ENCODE measurements at regions not wholly inside any gene's neighbourhood (a gene's known extent, or its start where the extent isn't known, plus 50 kb on each side); places are given as distances from the start of the nearest gene placed in this dataset.

- no peak for DNase-seq (ENCODE audit: low spot score)
Observed at GRCh38 chr1:168964478-168964877, 142.0 kb upstream of the ATP1B1 start.

GRCh38 chr1:168966217-168966616 lies 140.3 kb upstream of the ATP1B1 start:
- DNase-seq (ENCODE audit: low spot score), result no peak

DNA sequence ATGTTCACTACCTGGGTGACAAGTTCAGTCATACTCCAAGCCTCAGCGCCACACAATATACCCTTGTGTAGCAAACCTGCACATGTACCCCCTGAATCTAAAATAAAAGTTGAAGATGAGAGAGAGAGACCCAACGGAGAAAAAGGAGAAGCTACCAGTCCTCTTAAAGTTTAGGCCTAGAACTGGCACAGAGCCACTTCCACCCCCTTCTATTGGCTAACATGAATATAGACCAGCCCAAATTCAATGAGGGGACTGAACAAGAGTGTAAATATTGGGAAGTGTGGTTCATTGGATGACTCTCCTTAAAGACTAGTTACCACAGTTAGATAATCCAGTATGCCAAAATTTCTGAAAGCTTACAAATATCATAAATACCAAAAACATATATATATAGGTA lies 139.9 kb upstream of the ATP1B1 start:
- DNase-seq (ENCODE audit: low spot score), result no peak

DNA sequence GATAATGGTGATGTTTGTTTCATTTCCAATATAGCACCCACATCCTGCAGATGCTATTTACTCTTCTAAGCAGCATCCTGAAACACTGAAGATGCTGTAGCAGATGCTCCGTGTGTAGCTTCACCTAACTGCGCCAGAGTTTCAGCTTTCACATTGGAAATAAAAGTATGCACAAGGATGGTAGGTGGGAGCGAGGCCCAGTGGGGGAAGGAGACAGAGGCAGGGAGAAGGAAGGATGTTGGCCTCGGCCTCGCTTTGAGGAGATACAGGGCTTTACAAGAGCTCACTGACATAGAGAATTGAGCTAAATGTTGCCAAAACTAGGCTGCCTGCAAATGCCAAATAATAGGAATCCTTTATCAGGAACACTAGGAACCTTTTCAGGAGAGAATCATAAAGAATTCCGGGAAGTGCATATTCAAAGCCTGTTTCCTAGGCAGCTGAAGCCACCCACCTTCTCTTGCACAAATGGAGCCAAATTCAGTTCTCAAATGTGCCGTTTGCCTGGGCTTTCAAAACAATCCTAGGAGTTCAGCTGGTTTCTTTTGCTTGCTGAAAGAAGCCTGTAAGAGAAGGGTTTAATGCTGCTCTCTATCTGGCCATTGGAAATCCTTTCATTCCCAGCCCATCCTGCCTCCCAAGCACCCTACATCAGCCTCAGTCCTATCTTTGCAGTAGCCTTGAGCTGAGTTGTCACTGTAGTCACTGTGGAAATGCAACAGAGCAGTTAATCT lies 135.4 kb upstream of the ATP1B1 start:
- peak; percentile 66 for DNase-seq (ENCODE audit: low spot score)

DNA sequence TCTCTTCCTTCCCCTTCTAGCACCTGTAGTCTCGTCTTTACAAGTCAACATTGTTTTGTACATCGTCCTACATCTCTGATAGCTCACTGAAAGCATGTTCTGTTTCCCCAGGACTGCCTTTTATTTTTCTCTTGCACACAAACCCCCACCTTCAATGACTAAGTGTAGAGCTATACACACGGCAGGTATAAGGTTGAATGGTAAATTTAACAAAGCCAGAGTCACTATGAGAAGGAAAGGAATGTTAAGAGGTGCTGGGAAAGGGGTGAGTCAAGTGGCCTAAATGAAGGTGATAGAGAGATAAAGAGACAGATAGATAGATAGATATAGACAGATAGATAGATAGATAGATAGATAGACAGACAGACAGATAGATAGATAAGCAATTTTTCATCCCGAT lies 134.3 kb upstream of the ATP1B1 start:
- DNase-seq (ENCODE audit: low spot score), result no peak

DNA sequence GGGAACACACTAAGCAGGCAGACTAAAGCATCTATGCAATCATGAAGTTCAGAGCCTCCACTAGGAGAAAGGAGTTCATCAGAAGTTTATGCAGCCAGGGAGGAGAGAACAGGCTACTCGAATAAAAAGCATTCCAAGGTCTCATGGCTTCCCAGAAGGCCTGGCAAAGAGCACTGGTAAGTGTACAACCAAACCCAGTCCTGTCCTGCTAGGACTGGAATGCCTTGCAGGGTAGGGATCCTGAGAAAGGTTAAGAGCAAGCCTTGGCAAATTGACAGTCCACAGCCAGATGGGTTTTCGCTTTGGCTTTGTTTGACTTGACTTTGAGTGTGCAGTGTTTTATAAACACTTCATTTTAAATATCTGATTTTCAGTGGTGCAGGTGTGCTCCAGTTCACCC lies 133.6 kb upstream of the ATP1B1 start:
- no peak for DNase-seq (ENCODE audit: low spot score)

DNA sequence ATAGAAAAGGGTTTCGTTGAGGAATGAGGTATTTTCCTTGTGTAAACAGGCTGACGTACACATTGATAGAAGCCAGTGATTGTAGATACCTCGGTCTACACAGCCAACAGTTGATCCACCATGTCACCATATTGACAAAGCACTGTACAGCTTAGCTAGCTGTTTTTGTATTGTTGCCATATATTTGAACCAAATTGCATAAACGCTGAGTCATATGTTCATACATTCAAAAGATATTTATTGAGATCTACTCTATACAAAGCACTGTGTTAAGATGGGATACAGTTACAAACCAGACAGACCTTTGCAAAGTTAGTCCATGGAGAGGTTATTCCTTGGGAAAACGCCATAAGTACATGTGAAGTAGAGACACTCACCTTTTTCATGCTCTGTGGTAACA lies 132.4 kb upstream of the ATP1B1 start:
- no peak for DNase-seq (ENCODE audit: low spot score)

GRCh38 chr1:168974611-168975010 lies 131.9 kb upstream of the ATP1B1 start:
- no peak for DNase-seq (ENCODE audit: low spot score)

- no peak for DNase-seq (ENCODE audit: low spot score)
Observed at GRCh38 chr1:168976267-168976666, 130.2 kb upstream of the ATP1B1 start.

DNA sequence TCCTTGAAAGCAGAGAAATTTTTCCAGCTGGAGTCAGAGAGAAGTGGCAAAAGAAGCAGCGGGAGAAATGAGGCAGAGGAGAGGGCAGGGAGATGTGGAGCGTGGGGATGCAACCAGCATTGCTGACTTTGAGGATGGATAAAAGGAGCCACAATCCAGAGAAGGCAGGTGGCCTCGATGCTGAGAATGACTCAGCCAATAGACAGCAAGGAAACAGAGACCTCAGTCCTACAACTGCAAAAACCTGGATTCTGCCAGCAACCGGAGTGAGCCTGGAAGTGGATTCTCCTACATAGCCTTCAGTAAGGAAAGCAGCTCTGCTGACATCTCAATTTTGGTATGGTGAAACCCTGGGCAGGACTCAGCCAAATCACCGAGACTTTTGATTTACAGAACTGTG lies 128.9 kb upstream of the ATP1B1 start:
- peak; percentile 30 for DNase-seq (ENCODE audit: low spot score)

DNA sequence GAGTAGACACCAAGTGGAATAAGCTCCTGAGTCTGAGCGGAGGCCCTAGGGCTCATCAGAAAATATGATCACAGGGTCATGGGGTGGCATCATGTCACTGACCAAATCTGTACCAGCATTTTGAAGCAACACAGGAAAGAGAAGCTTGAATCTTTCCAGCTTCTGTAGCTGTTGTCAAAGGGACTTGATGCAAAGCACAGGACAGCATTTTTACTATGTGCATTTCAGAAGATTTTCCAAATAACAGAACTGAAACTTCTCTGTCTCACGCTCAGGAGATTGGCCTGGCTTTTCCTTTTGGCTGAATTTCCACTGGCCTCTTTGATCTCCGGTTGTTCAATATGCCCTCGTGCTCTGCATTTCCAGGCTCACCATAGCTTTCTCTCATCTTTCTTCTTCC lies 127.2 kb upstream of the ATP1B1 start:
- DNase-seq (ENCODE audit: low spot score), result no peak

DNA sequence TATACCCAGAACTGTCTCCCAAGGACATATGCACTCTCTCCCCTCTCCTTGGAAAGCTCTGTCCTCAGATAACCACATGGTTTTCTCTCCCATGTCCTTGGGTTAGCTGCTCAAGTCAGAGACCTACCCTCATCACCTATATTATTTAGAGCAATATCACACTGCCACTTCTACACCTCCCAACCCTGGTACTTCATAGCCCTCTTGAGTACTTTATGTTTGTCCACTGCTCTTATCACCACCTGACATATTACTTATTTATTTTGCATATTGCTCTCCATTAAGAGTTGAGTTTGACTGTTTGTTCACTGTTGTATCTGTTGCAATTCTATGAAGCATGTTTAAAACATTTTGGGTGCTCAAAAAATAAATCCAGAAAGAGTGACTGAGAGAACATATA lies 126.3 kb upstream of the ATP1B1 start:
- DNase-seq (ENCODE audit: low spot score), result no peak

GRCh38 chr1:168980656-168981055 lies 125.8 kb upstream of the ATP1B1 start:
- no peak for DNase-seq (ENCODE audit: low spot score)

DNA sequence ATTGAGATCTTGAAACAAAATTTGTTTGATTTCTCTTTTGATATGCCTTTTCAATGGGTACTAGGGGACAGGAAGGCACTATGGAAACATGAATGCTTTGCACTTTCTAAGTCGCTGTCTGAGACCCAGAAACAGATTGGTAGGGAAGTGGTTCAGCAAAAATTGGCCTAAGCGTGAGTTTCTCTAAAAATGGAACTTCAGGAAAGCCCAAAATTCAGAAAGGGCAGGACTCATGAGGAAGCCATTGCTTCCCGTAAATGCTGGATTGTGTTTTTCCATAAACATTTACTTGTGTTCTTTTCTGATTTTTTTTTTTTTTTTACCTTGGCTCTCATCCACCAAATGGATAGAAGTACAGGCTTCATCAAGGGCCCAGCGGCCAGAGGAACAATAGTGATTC lies 123.7 kb upstream of the ATP1B1 start:
- no peak for DNase-seq (ENCODE audit: low spot score)

DNA sequence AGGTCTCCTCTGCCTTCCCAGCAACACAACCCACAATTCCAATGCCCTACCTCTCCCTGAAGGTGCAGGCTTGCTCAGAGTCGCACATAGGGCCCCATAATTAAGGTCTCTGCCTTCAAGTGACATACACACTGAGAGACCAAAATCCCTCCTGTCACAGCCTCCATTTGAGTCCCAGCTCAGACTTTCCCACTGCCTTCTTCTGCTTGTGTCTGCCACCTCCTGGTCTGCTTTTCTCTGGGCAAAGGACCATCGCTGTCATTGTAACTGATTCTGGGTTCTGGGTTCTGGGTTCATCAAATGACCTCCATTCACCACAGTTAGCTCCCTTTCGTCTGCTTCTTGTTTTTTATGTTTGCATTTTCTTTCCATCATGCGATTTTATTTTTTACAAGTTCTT lies 119.2 kb upstream of the ATP1B1 start:
- no peak for DNase-seq (ENCODE audit: low spot score)

- no peak for DNase-seq (ENCODE audit: low spot score)
Observed at GRCh38 chr1:168987923-168988322, 118.6 kb upstream of the ATP1B1 start.

DNA sequence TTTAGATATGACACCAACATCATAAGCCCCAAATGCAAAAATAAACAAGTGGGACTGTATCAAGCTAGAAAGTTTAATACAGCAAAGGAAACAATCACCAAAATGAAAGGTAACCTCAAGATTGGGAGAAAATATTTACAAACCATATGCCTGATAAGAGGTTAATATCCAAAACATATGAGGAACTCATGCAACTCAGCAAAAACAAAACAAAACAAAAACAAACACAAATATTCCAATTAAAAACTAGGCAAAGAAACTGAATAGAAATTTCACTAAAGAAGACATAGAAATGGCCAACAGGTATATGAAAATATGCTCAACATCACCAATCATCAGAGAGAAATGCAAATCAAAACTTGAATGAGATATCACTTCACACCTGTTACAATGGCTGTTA lies 116.5 kb upstream of the ATP1B1 start:
- no peak for DNase-seq (ENCODE audit: low spot score)

- no peak for DNase-seq (ENCODE audit: low spot score)
Observed at GRCh38 chr1:168991667-168992475, 114.6 kb upstream of the ATP1B1 start.

DNA sequence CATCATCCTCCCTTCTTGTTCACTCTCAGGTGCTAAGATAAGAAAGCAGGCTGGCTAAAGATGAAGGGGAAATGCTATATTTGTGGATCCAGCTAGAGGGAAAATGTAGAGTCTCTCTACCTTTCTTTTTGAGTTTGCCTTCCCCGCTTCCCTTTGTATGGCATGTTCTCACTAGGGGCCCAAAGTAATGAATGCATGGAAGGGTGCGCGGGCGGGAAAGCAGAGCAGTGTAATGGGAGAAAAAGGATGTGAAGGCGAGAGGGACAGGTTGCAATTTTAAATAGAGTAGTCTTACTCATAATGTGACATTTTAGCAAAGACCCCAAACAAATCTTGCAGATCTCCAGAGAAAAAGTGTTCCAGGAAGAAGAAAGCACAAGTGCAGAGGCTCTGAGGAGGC lies 105.1 kb upstream of the ATP1B1 start:
- DNase-seq (ENCODE audit: low spot score), result no peak

- DNase-seq (ENCODE audit: low spot score), result peak; percentile 31
Observed at GRCh38 chr1:169003864-169004516, 102.5 kb upstream of the ATP1B1 start.

DNA sequence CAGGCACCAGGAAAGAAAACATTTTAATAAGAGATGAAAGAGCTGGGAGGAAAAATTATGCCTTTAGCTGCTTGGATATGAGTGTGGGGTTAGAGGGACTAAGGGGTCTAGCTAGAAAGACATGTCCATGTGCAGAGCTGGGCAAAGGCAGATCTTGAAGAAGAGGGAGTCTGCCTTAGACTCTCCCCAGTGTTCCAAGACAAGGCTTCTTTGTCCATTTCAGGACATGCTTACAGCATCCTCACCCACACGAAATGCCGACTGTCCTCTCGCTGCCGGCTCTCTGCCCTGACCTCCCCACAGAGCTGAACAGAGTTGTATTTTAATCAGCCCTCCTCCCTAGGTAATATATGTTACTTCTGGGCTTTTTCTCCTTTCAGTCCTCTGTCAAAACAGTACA lies 100.7 kb upstream of the ATP1B1 start:
- DNase-seq (ENCODE audit: low spot score), result peak; percentile 69

- no peak for DNase-seq (ENCODE audit: low spot score)
Observed at GRCh38 chr1:169009666-169010065, 96.8 kb upstream of the ATP1B1 start.

- no peak for DNase-seq (ENCODE audit: low spot score)
Observed at GRCh38 chr1:169012416-169012815, 94.1 kb upstream of the ATP1B1 start.

All from Ammon's horn (tissue), 1 donor.